ENCODE measurements at regions not wholly inside any gene's neighbourhood (a gene's known extent, or its start where the extent isn't known, plus 50 kb on each side); places are given as distances from the start of the nearest gene placed in this dataset.

- no peak overlapping the region for H3K4me2 ChIP-seq (ENCODE audit: low read length, poor library complexity, severe bottlenecking)
- H3K18ac ChIP-seq (ENCODE audit: low read depth in 1 of 2, low read length in 2 of 2) = no peak overlapping the region
- 100% methylated on average over 5 of the region's 8 CpGs for WGBS
- H4K8ac ChIP-seq (ENCODE audit: low read length) = no peak overlapping the region
- peaks cover 0 to 6% of the 10 kb centered on the region in 2 experiments for H3K36me3 ChIP-seq (ENCODE audit: control insufficient read depth in 1 of 2, insufficient read depth in 2 of 2, low read depth in 1 of 2, low read length in 2 of 2)
- no peak overlapping the region for H2BK15ac ChIP-seq (ENCODE audit: low read depth, poor library complexity, severe bottlenecking)
- no peak overlapping the region for H4K91ac ChIP-seq (ENCODE audit: low read length)
- no peak overlapping the region for H2AK5ac ChIP-seq (ENCODE audit: low read length, severe bottlenecking)
- H2BK12ac ChIP-seq (ENCODE audit: low read length in 2 of 2) = no peak overlapping the region
- no peak overlapping the region for H3K27ac ChIP-seq (ENCODE audit: low read length, poor library complexity, severe bottlenecking)
- no peak overlapping the region for H3K4ac ChIP-seq (ENCODE audit: low read depth in 1 of 2, low read length in 2 of 2)
- no peaks in the 10 kb centered on the region for H3K9me3 ChIP-seq (ENCODE audit: control insufficient read depth, low read length)
- H3K4me1 ChIP-seq (ENCODE audit: control insufficient read depth, insufficient read depth, low read depth, low read length) = no peaks in the 10 kb centered on the region
- peak overlapping the region in 1 of 2 experiments; percentile 75 for H3K4me3 ChIP-seq (ENCODE audit: insufficient read depth in 1 of 2, low read depth in 1 of 2, low read length in 2 of 2)
- no peak overlapping the region for H2AFZ ChIP-seq (ENCODE audit: low read depth, low read length)
- H3K14ac ChIP-seq (ENCODE audit: low read length in 2 of 2) = no peak overlapping the region
- no peak for DNase-seq
- H3K23ac ChIP-seq (ENCODE audit: low read length in 2 of 2) = no peak overlapping the region
- H3K27me3 ChIP-seq (ENCODE audit: control insufficient read depth in 1 of 2, insufficient read depth in 1 of 2, low read length in 2 of 2) = no peaks in the 10 kb centered on the region
- no peak overlapping the region for H2BK5ac ChIP-seq (ENCODE audit: low read depth, low read length, poor library complexity, severe bottlenecking)
- H3K9ac ChIP-seq (ENCODE audit: low read length) = no peak overlapping the region
- H2BK120ac ChIP-seq (ENCODE audit: low read depth, low read length) = no peak overlapping the region
- no peaks in the 10 kb centered on the region for H3K79me1 ChIP-seq (replicated peaks; ENCODE audit: low read length, poor library complexity, severe bottlenecking)
These were observed 167.6 kb downstream of the OR13H1 start for GRCh38 chrX:131711478-131711867.

DNA sequence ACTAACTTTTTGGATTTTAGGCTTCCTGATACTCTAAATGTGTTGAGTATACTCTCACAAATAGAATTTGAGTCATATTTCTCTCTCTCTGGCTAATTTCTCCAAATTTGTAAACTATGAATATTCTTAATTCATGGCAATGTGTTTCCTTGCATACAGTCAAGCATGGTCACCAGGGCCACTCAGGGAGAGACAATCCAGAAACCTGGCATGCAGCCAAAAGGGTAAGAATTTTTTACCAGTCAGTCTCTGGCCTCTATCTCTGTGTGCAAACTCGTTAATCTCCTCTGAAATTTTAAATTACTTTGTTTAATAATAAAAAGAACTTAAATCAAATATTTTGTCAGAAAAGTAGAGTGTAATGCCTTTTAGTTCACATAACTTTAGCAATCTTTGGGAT, 179.8 kb downstream of the OR13H1 start:
- Histone ChIP-seq H4K91ac (ENCODE audit: low read length) (no peak overlapping the region), H3K4me2 (ENCODE audit: low read length, poor library complexity, severe bottlenecking) (no peak overlapping the region), H2AK5ac (ENCODE audit: low read length, severe bottlenecking) (no peak overlapping the region), H3K4ac (ENCODE audit: low read depth in 1 of 2, low read length in 2 of 2) (no peak overlapping the region), H2BK120ac (ENCODE audit: low read depth, low read length) (no peak overlapping the region), H3K27me3 (ENCODE audit: control insufficient read depth in 1 of 2, insufficient read depth in 1 of 2, low read length in 2 of 2) (peaks cover 0 to 15% of the 10 kb centered on the region in 2 experiments), H3K14ac (ENCODE audit: low read length in 2 of 2) (no peak overlapping the region), H3K27ac (ENCODE audit: low read length, poor library complexity, severe bottlenecking) (no peak overlapping the region), H2AFZ (ENCODE audit: low read depth, low read length) (no peak overlapping the region), H3K9me3 (ENCODE audit: control insufficient read depth, low read length) (peaks cover 12% of the 10 kb centered on the region), H2BK5ac (ENCODE audit: low read depth, low read length, poor library complexity, severe bottlenecking) (no peak overlapping the region), H2BK15ac (ENCODE audit: low read depth, poor library complexity, severe bottlenecking) (no peak overlapping the region), H3K4me1 (ENCODE audit: control insufficient read depth, insufficient read depth, low read depth, low read length) (no peaks in the 10 kb centered on the region), H4K8ac (ENCODE audit: low read length) (no peak overlapping the region), H3K4me3 (ENCODE audit: insufficient read depth in 1 of 2, low read depth in 1 of 2, low read length in 2 of 2) (no peak overlapping the region), H2BK12ac (ENCODE audit: low read length in 2 of 2) (no peak overlapping the region), H3K36me3 (ENCODE audit: control insufficient read depth in 1 of 2, insufficient read depth in 2 of 2, low read depth in 1 of 2, low read length in 2 of 2) (peaks cover 0 to 2% of the 10 kb centered on the region in 2 experiments), H3K9ac (ENCODE audit: low read length) (no peak overlapping the region), H3K79me1 (replicated peaks; ENCODE audit: low read length, poor library complexity, severe bottlenecking) (no peaks in the 10 kb centered on the region), H3K23ac (ENCODE audit: low read length in 2 of 2) (no peak overlapping the region), H3K18ac (ENCODE audit: low read depth in 1 of 2, low read length in 2 of 2) (no peak overlapping the region)
- WGBS = no CpG with 5 or more reads among the region's 1 CpG
- DNase-seq = no peak

DNA sequence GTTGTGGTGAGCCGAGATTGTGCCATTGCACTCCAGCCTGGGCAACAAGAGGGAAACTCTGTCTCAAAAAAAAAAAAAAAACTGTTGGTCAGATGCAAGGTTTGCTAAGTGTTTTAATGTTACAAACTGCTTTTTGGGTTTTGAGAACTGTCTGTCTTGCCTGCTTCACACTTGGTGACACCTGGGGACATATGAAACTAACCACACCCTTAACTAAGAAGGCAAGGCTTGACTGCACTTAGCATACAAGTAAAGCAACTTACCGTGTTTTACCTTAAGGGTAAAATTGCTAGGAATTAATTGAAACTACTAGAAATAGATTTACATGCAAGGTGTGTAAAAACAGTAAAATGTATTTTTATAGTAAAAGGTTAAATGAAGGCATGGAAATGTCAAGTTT, 180.4 kb downstream of the OR13H1 start:
- H2BK5ac ChIP-seq (ENCODE audit: low read depth, low read length, poor library complexity, severe bottlenecking) = no peak overlapping the region
- H3K4me1 ChIP-seq (ENCODE audit: control insufficient read depth, insufficient read depth, low read depth, low read length) = no peaks in the 10 kb centered on the region
- H2AK5ac ChIP-seq (ENCODE audit: low read length, severe bottlenecking) = no peak overlapping the region
- H2BK12ac ChIP-seq (ENCODE audit: low read length in 2 of 2) = no peak overlapping the region
- no peak overlapping the region for H4K8ac ChIP-seq (ENCODE audit: low read length)
- H3K27me3 ChIP-seq (ENCODE audit: control insufficient read depth in 1 of 2, insufficient read depth in 1 of 2, low read length in 2 of 2) = peaks cover 0 to 15% of the 10 kb centered on the region in 2 experiments
- no peak overlapping the region for H3K18ac ChIP-seq (ENCODE audit: low read depth in 1 of 2, low read length in 2 of 2)
- no peak for DNase-seq
- H2BK15ac ChIP-seq (ENCODE audit: low read depth, poor library complexity, severe bottlenecking) = no peak overlapping the region
- no peak overlapping the region for H2BK120ac ChIP-seq (ENCODE audit: low read depth, low read length)
- no peaks in the 10 kb centered on the region for H3K79me1 ChIP-seq (replicated peaks; ENCODE audit: low read length, poor library complexity, severe bottlenecking)
- H3K9ac ChIP-seq (ENCODE audit: low read length) = no peak overlapping the region
- H3K36me3 ChIP-seq (ENCODE audit: control insufficient read depth in 1 of 2, insufficient read depth in 2 of 2, low read depth in 1 of 2, low read length in 2 of 2) = peaks cover 0 to 6% of the 10 kb centered on the region in 2 experiments
- no peak overlapping the region for H3K4ac ChIP-seq (ENCODE audit: low read depth in 1 of 2, low read length in 2 of 2)
- peaks cover 12% of the 10 kb centered on the region for H3K9me3 ChIP-seq (ENCODE audit: control insufficient read depth, low read length)
- WGBS = no CpG with 5 or more reads among the region's 2 CpGs
- H3K4me3 ChIP-seq (ENCODE audit: insufficient read depth in 1 of 2, low read depth in 1 of 2, low read length in 2 of 2) = no peak overlapping the region
- H2AFZ ChIP-seq (ENCODE audit: low read depth, low read length) = no peak overlapping the region
- H4K91ac ChIP-seq (ENCODE audit: low read length) = no peak overlapping the region
- no peak overlapping the region for H3K23ac ChIP-seq (ENCODE audit: low read length in 2 of 2)
- no peak overlapping the region for H3K4me2 ChIP-seq (ENCODE audit: low read length, poor library complexity, severe bottlenecking)
- H3K14ac ChIP-seq (ENCODE audit: low read length in 2 of 2) = no peak overlapping the region
- no peak overlapping the region for H3K27ac ChIP-seq (ENCODE audit: low read length, poor library complexity, severe bottlenecking)

DNA sequence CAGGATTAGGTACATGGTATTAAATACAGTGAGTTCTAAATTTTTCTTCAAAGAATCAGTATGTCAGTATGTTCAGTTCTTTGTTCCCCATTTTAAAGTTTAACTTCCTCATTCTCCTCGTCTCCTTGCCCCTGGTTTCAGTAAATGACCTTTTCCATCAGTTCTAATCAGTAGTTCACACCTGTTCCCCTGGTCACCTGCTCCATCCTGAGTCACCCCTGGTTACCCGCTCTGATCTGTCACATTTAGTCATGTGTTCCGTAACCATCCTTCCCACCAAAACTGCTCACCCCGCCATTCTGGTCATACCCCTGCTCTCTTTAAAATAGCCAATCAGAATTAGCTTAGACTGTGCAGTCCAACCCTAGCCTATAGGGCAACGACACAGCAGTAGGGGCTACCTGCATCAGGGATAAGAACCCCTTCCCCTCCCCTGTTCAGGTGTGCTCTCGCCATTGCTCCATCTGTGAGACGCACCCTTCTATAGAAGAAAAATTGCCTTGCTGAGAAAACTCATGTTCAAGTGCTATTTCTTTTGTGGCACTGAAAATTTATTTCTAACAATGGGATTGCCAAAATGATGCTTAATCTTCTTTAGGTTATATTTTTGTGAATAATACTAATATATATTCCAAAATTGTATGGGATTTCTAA, 181.3 kb downstream of the OR13H1 start:
- no peak overlapping the region for H2AFZ ChIP-seq (ENCODE audit: low read depth, low read length)
- 69% methylated on average over 5 of the region's 7 CpGs for WGBS
- no peak overlapping the region for H3K18ac ChIP-seq (ENCODE audit: low read depth in 1 of 2, low read length in 2 of 2)
- no peak for DNase-seq
- H3K79me1 ChIP-seq (replicated peaks; ENCODE audit: low read length, poor library complexity, severe bottlenecking) = no peaks in the 10 kb centered on the region
- no peak overlapping the region for H3K14ac ChIP-seq (ENCODE audit: low read length in 2 of 2)
- H2BK5ac ChIP-seq (ENCODE audit: low read depth, low read length, poor library complexity, severe bottlenecking) = no peak overlapping the region
- H3K27me3 ChIP-seq (ENCODE audit: control insufficient read depth in 1 of 2, insufficient read depth in 1 of 2, low read length in 2 of 2) = peaks cover 0 to 14% of the 10 kb centered on the region in 2 experiments
- no peak overlapping the region for H3K9ac ChIP-seq (ENCODE audit: low read length)
- H2BK120ac ChIP-seq (ENCODE audit: low read depth, low read length) = no peak overlapping the region
- H3K27ac ChIP-seq (ENCODE audit: low read length, poor library complexity, severe bottlenecking) = no peak overlapping the region
- H2AK5ac ChIP-seq (ENCODE audit: low read length, severe bottlenecking) = no peak overlapping the region
- H3K4me3 ChIP-seq (ENCODE audit: insufficient read depth in 1 of 2, low read depth in 1 of 2, low read length in 2 of 2) = no peak overlapping the region
- H2BK15ac ChIP-seq (ENCODE audit: low read depth, poor library complexity, severe bottlenecking) = no peak overlapping the region
- peaks cover 12% of the 10 kb centered on the region for H3K9me3 ChIP-seq (ENCODE audit: control insufficient read depth, low read length)
- H3K4me1 ChIP-seq (ENCODE audit: control insufficient read depth, insufficient read depth, low read depth, low read length) = no peaks in the 10 kb centered on the region
- no peak overlapping the region for H4K8ac ChIP-seq (ENCODE audit: low read length)
- H2BK12ac ChIP-seq (ENCODE audit: low read length in 2 of 2) = no peak overlapping the region
- H4K91ac ChIP-seq (ENCODE audit: low read length) = no peak overlapping the region
- H3K36me3 ChIP-seq (ENCODE audit: control insufficient read depth in 1 of 2, insufficient read depth in 2 of 2, low read depth in 1 of 2, low read length in 2 of 2) = peaks cover 0 to 4% of the 10 kb centered on the region in 2 experiments
- H3K23ac ChIP-seq (ENCODE audit: low read length in 2 of 2) = no peak overlapping the region
- no peak overlapping the region for H3K4ac ChIP-seq (ENCODE audit: low read depth in 1 of 2, low read length in 2 of 2)
- H3K4me2 ChIP-seq (ENCODE audit: low read length, poor library complexity, severe bottlenecking) = no peak overlapping the region
